Psoas muscle (tissue), 7 donors: ENCODE measurements at regions not wholly inside any gene's neighbourhood (a gene's known extent, or its start where the extent isn't known, plus 50 kb on each side); places are given as distances from the start of the nearest gene placed in this dataset.

Experiments
- ATAC-seq, 4 donors: fragments of 200-7000 bp; cut with Tn5 transposase; one replicate each; pipeline ENCODE4 v1.9.1; 2020; ENCODE audit warnings: moderate library complexity in 3 of 4, mild to moderate bottlenecking in 2 of 4
- DNase-seq, 2 donors: peaks; one replicate each; pipeline ENCODE4 v3.0.0-alpha.2; 2020
- H3K27ac ChIP-seq: fragments of 200-600 bp; one replicate; pipeline ENCODE4 v1.8.0; 2022
- H3K27me3 ChIP-seq, 3 donors: fragments of 200-600 bp in 1 of 3; one replicate each; pipeline versions ENCODE4 v1.6.1 to v1.8.0; 2013 to 2022; ENCODE audit warnings: low read length in 2 of 3, mild to moderate bottlenecking in 2 of 3, moderate library complexity in 1 of 3; ENCODE audit not compliant: insufficient read depth in 3 of 3
- H3K36me3 ChIP-seq, 2 donors: fragments of 200-600 bp in 1 of 2; one replicate each; pipeline versions ENCODE4 v1.6.1 to v1.8.0; 2013 to 2022; ENCODE audit warnings: low read depth in 1 of 2, mild to moderate bottlenecking in 1 of 2, moderate library complexity in 1 of 2; ENCODE audit not compliant: insufficient read depth in 1 of 2
- H3K4me1 ChIP-seq: fragments of 200-600 bp; one replicate; pipeline ENCODE4 v1.8.0; 2022
- H3K4me3 ChIP-seq: fragments of 200-600 bp; one replicate; pipeline ENCODE4 v1.8.0; 2022; ENCODE audit warnings: mild to moderate bottlenecking
- H3K9me3 ChIP-seq: fragments of 200-600 bp; one replicate; pipeline ENCODE4 v1.8.0; 2022
- WGBS, 3 donors: extraction: QIAGEN DNeasy Blood & Tissue Kit; methylation state at CpG; one replicate each; pipeline versions ENCODE4 v1.1.6 to v1.1.7; 2013; 5-methylcytosine and 5-hydroxymethylcytosine counted together
- intact Hi-C, 2 donors: fragments of 100-400 bp; cut with DNase I; formaldehyde crosslinking; loops; one replicate each; pipeline versions ENCODE4 v1.11.0 to v1.14.2; 2022
- TF ChIP-seq, protein P1 (sequence below): fragments of 200-600 bp; IDR thresholded peaks from one replicate; pipeline ENCODE4 v1.8.0; 2022; ENCODE audit warnings: antibody characterized with exemption
- donor health status: healthy with polysubstance abuse.
- donor health status: DM: no; HTN: no; CAD: no; lungs with moderate emphysema.
- donor health status: Bipolar disorder and iron deficiency.
- donor health status: healthy.
- donor health status: DM: yes; HTN: yes; CAD: no.
- donor health status: DM: no; HTN: no; CAD: no.
- donor health status: DM: yes; HTN: yes; CAD: no.

DNA sequence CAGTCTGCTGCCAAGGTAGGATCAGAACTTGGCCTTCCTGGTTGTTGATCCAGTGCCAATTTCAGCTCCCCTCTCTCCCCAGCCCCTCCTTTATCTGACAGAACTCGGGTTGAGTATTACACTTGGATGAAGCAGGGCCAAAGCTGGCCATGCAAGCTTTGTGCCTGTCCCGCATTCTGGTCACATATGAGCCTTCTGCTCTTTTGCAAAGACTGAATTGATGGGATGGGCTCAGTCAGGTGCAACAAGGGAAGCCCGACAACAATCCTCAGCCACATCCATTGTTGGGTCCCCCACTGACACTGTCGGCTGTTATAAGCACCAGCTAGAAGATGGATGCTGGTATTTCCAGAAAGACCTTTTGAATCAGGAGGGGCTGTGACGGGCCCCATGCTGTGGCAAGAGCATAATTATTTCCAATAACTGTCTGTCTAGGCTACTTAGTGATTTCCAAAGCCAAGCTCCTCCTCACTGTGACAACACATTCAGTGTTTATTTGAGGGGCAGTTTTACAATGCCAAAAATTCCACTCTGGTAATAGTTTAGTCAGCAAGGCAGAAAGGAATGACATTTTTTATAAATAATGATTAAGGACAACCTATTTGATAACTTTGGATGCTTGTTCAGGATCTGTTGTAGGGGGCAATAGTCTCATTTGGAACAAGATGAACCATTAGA is 146.8 kb upstream of the FRMD4B start:
- ATAC-seq = no peak
- H3K27me3 ChIP-seq = no peaks in the 10 kb centered on the region
- H3K27ac ChIP-seq = no peak overlapping the region
- H3K4me3 ChIP-seq = no peak overlapping the region
- no peaks in the 10 kb centered on the region for H3K4me1 ChIP-seq
- DNase-seq = no peak
- H3K9me3 ChIP-seq = no peaks in the 10 kb centered on the region
- TF ChIP-seq, protein P1, sequence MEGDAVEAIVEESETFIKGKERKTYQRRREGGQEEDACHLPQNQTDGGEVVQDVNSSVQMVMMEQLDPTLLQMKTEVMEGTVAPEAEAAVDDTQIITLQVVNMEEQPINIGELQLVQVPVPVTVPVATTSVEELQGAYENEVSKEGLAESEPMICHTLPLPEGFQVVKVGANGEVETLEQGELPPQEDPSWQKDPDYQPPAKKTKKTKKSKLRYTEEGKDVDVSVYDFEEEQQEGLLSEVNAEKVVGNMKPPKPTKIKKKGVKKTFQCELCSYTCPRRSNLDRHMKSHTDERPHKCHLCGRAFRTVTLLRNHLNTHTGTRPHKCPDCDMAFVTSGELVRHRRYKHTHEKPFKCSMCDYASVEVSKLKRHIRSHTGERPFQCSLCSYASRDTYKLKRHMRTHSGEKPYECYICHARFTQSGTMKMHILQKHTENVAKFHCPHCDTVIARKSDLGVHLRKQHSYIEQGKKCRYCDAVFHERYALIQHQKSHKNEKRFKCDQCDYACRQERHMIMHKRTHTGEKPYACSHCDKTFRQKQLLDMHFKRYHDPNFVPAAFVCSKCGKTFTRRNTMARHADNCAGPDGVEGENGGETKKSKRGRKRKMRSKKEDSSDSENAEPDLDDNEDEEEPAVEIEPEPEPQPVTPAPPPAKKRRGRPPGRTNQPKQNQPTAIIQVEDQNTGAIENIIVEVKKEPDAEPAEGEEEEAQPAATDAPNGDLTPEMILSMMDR = no peak
- no peaks in the 10 kb centered on the region for H3K36me3 ChIP-seq
- intact Hi-C loops = no loop called here
- WGBS, 3 donors = 57 to 63% (median 60%) methylated on average over 5 of the region's 5 CpGs

DNA sequence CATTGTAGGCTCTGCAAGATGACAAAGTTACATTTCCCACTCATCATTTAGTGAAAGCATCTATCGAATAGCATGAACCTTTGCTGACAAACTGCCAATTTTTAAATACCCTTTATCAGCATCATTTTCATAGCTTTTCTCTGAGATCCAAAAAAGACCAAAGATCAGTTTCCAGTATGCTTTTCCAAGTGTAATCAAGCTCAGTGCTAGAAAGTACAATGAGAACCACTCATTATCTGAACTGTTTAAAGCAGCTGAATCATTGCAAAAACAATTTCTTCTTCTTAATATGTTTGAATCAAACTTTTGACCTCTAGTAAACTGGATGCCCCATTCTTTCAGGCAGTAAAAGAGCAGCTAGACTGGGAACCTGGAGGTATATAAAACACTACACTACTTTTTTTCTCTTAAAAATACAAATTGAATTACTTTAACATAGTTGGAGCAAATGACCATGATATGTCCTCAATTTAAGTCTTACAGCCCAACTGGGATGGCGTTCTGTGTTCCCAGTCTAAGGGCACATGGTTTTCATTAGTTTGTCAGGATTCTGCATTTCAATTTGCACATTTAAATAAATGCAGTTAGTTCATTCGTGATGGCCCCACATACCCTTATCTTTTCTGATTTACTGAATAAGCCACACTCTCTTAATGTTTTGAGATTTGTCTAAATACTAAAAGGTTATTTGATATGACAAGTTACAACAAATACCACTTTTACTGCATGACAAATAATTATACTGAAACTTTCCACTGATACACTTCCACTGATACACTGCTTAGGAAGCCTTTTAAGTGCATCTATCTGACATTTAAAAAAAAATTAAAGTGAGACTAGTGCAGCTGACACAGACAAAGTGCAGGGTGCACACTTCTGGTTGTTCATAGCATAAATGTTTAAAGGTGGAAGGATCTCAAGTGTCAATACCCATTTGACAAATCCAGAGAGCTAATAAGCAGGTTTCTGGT is 146.0 kb upstream of the FRMD4B start:
- 65 to 77% (median 66%) methylated on average over 3 of the region's 3 CpGs for WGBS, 3 donors
- Histone ChIP-seq H3K9me3 (no peaks in the 10 kb centered on the region), H3K27ac (no peak overlapping the region)

DNA sequence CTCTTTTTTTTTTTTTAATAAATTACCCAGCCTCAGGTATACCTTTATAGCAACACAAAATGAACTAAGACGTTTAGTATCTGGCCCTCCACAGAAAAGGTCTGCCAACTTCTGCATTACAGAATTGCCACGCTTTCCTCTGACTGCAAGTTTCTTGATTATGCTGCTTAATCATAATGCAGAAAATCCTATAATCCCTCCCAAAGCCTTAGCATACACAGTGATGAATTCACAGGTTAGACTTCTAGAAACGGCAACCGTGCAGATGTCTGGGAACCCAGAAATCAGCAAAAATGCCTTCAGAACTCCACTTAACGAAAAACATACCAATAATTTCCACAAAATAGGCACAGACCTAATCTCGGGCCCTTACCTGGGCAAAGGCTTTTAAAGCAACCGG is 144.7 kb upstream of the FRMD4B start:
- Histone ChIP-seq H3K4me1 (no peaks in the 10 kb centered on the region), H3K36me3 (no peaks in the 10 kb centered on the region), H3K27ac (no peak overlapping the region), H3K4me3 (no peak overlapping the region), H3K9me3 (no peaks in the 10 kb centered on the region), H3K27me3 (no peaks in the 10 kb centered on the region)
- ATAC-seq (no peak), DNase-seq (no peak)
- WGBS, 3 donors = 67 to 75% (median 72%) methylated on average over 7 of the region's 7 CpGs
- intact Hi-C loops = no loop called here
- TF ChIP-seq, protein P1 = no peak

More for the DNA sequence above, 146.0 kb upstream of the FRMD4B start:
- H3K27me3 ChIP-seq = no peaks in the 10 kb centered on the region
- no peak overlapping the region for H3K4me3 ChIP-seq
- intact Hi-C loops = no loop called here
- DNase-seq (no peak), ATAC-seq (no peak)
- TF ChIP-seq, protein P1 = no peak
- H3K36me3 ChIP-seq = no peaks in the 10 kb centered on the region
- no peaks in the 10 kb centered on the region for H3K4me1 ChIP-seq

DNA sequence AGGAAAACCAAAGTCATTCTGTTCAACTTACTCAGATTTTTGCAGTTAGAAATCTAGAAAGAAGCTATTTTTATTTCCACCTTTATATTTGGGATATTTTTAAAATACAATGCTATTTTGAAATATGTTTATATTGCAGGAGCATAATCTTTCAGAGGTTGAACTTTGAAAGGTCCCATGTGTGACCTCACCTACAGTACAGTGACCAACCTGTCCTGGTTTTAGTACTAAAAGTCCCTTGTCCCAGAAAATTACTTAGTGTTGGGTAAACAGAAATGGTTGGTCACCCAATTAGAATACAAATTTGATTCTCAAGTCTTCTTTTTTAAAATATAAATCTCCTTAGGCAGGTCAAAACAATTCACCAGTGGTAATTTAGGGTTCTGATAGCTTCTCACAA is 141.6 kb upstream of the FRMD4B start:
- no peaks in the 10 kb centered on the region for H3K9me3 ChIP-seq
- DNase-seq (no peak), ATAC-seq (no peak)
- peaks cover 0 to 2% (median 0%) of the 10 kb centered on the region in 3 donors for H3K27me3 ChIP-seq
- TF ChIP-seq, protein P1 = no peak
- H3K27ac ChIP-seq = no peak overlapping the region
- no peaks in the 10 kb centered on the region for H3K36me3 ChIP-seq
- H3K4me3 ChIP-seq = no peak overlapping the region
- intact Hi-C loops = no loop called here
- no peaks in the 10 kb centered on the region for H3K4me1 ChIP-seq
